ENCODE measurements at regions not wholly inside any gene's neighbourhood (a gene's known extent, or its start where the extent isn't known, plus 50 kb on each side); places are given as distances from the start of the nearest gene placed in this dataset.

GRCh38 chr11:19405966-19406365 is 165.2 kb upstream of the E2F8 start:
- TF ChIP-seq CTCF (IDR thresholded peaks at IDR 0.05 in 2 of 3, conservative IDR thresholded peaks at IDR 0.05 in 1 of 3; ENCODE audit: control insufficient read depth in 2 of 3, extremely low read depth in 1 of 3, insufficient read depth in 1 of 3, low read depth in 3 of 3, low read length in 3 of 3) (no peak), POLR2A (IDR thresholded peaks at IDR 0.05; ENCODE audit: low read depth, low read length) (no peak), BRCA1 (IDR thresholded peaks at IDR 0.05; ENCODE audit: low read depth, low read length) (no peak), ZNF24 (IDR thresholded peaks at IDR 0.05) (no peak), REST (IDR thresholded peaks at IDR 0.05; ENCODE audit: low read depth, low read length) (no peak), NFYB (IDR thresholded peaks at IDR 0.05; ENCODE audit: insufficient read depth, low read depth, low read length) (no peak), ELK1 (IDR thresholded peaks at IDR 0.05; ENCODE audit: low read depth, low read length) (no peak), JUND (IDR thresholded peaks at IDR 0.05; ENCODE audit: low read depth, low read length) (no peak), ZBTB40 (IDR thresholded peaks at IDR 0.05; ENCODE audit: borderline replicate concordance) (no peak), EZH2 (IDR thresholded peaks at IDR 0.05; ENCODE audit: borderline replicate concordance, control insufficient read depth, low read depth, low read length) (no peak), NFIC (IDR thresholded peaks at IDR 0.05; ENCODE audit: low read depth, low read length) (no peak), SIN3A (IDR thresholded peaks at IDR 0.05; ENCODE audit: low read depth, low read length) (no peak), USF2 (IDR thresholded peaks at IDR 0.05; ENCODE audit: borderline replicate concordance, low read depth, low read length) (no peak)

All from GM12878 (cell line).